GM12878 (cell line): ENCODE measurements at regions not wholly inside any gene's neighbourhood (a gene's known extent, or its start where the extent isn't known, plus 50 kb on each side); places are given as distances from the start of the nearest gene placed in this dataset.

ENCODE experiments used
- ATAC-seq: fragments of 200-7000 bp; cut with Tn5 transposase; 3 replicates; pipeline ENCODE4 v1.9.1; 2020; ENCODE audit warnings: mild to moderate bottlenecking, moderate library complexity
- BruUV-seq: library from RNA; stranded (reverse); fragments of 400-500 nt; replicated peaks from 2 replicates; lab custom pipeline; 2021; lab: Mats Ljungman, UMichigan
- CTCF ChIA-PET: fragments of 300-600 bp; sonication (Branson Sonifier 250); formaldehyde crosslinking; extraction: SDS; loops from one replicate; lab custom pipeline; 2021; ENCODE audit warnings: inconsistent platforms; lab: Yijun Ruan, JAX
- POLR2A ChIA-PET: fragments of 350-600 bp; formaldehyde crosslinking; extraction: SDS; loops from one replicate; lab custom pipeline; 2021; ENCODE audit warnings: inconsistent platforms; lab: Charles Lee
- RAD21 ChIA-PET: fragments of 300-600 bp; sonication (Branson Sonifier 250); formaldehyde crosslinking; loops from one replicate; lab custom pipeline; 2023; ENCODE audit warnings: antibody characterized with exemption; ENCODE audit not compliant: unreplicated experiment; lab: Charles Lee
- SMC1A ChIA-PET: fragments of 300-600 bp; sonication (Branson Sonifier 250); formaldehyde crosslinking; loops from one replicate; lab custom pipeline; 2023; ENCODE audit not compliant: unreplicated experiment, uncharacterized antibody; lab: Charles Lee
- DNase-seq: peaks from one replicate; pipeline ENCODE4 v3.0.0-alpha.2; 2011; ENCODE audit warnings: low read depth, low spot score
- FAIRE-seq: peaks from 3 replicates; lab custom pipeline; 2011; peaks lifted over from hg19 to GRCh38; lab: Jason Lieb, UNC
- H2AFZ ChIP-seq: 2 replicates; pipeline ENCODE4 v1.6.0; 2011; ENCODE audit warnings: low read depth, low read length, control low read depth; ENCODE audit not compliant: control insufficient read depth
- H3K27ac ChIP-seq: 2 replicates; pipeline ENCODE4 v1.5.1; 2011; ENCODE audit warnings: control low read depth; ENCODE audit not compliant: control insufficient read depth, insufficient read depth
- H3K27me3 ChIP-seq, 2 experiments: replicated peaks in 1 of 2; 2 replicates each; pipeline versions ENCODE4 v1.6.0 to v1.6.1; 2011; ENCODE audit warnings: low read length in 1 of 2; ENCODE audit not compliant: control insufficient read depth in 2 of 2, insufficient read depth in 2 of 2
- H3K36me3 ChIP-seq, 2 experiments: 2 replicates each; pipeline ENCODE4 v1.5.1; 2011; ENCODE audit warnings: low read length in 1 of 2; ENCODE audit not compliant: control insufficient read depth in 2 of 2, insufficient read depth in 2 of 2
- H3K4me1 ChIP-seq: 2 replicates; pipeline ENCODE4 v1.6.1; 2011; ENCODE audit warnings: mild to moderate bottlenecking, low read length, moderate library complexity, mixed read lengths; ENCODE audit not compliant: control insufficient read depth, insufficient read depth
- H3K4me2 ChIP-seq: 2 replicates; pipeline ENCODE4 v1.6.0; 2011; ENCODE audit warnings: control low read depth; ENCODE audit not compliant: control insufficient read depth, insufficient read depth
- H3K4me3 ChIP-seq: fragments of 200-600 bp; sonication (generic); 2 replicates; pipeline ENCODE4 v1.5.1; 2016
- H3K79me2 ChIP-seq: 2 replicates; pipeline ENCODE4 v1.6.0; 2011; ENCODE audit warnings: low read length; ENCODE audit not compliant: control insufficient read depth, insufficient read depth
- H3K9ac ChIP-seq: 2 replicates; pipeline ENCODE4 v1.8.0; 2011; ENCODE audit warnings: low read length, control low read depth, mixed read lengths; ENCODE audit not compliant: control insufficient read depth, insufficient read depth
- H3K9me3 ChIP-seq: replicated peaks from 3 replicates; pipeline ENCODE4 v1.5.1; 2011; ENCODE audit warnings: mild to moderate bottlenecking, low read length; ENCODE audit not compliant: control insufficient read depth, insufficient read depth
- H4K20me1 ChIP-seq: 2 replicates; pipeline ENCODE4 v1.6.0; 2011; ENCODE audit not compliant: control insufficient read depth, insufficient read depth
- DPF2 ChIP-seq: fragments of 450-650 bp; IDR thresholded peaks from 2 replicates; pipeline ENCODE4 v1.6.1; 2017; ENCODE audit warnings: mild to moderate bottlenecking
- EP300 ChIP-seq, 2 experiments: fragments of 150-350 bp in 1 of 2; IDR thresholded peaks; 2 replicates each; pipeline ENCODE4 v1.6.1; 2011 to 2012; ENCODE audit warnings: low read depth in 2 of 2, low read length in 2 of 2, borderline replicate concordance in 1 of 2, improper control_type of control experiment in 1 of 2, inconsistent platforms in 1 of 2; ENCODE audit not compliant: control insufficient read depth in 1 of 2
- ESRRA ChIP-seq: IDR thresholded peaks from 2 replicates; pipeline ENCODE4 v1.6.1; 2012; ENCODE audit warnings: mild to moderate bottlenecking, low read length, improper control_type of control experiment
- ETV6 ChIP-seq, 2 experiments: fragments of 450-650 bp in 1 of 2; IDR thresholded peaks in 1 of 2; conservative IDR thresholded peaks in 1 of 2; 2 replicates each; pipeline ENCODE4 v1.6.1; 2014; ENCODE audit warnings: antibody characterized with exemption in 1 of 2, borderline replicate concordance in 1 of 2, low read depth in 1 of 2, mild to moderate bottlenecking in 1 of 2, moderate library complexity in 1 of 2
- HDGF ChIP-seq: fragments of 450-650 bp; IDR thresholded peaks from 2 replicates; pipeline ENCODE4 v1.6.1; 2016; ENCODE audit warnings: antibody characterized with exemption
- IRF3 ChIP-seq: fragments of 450-650 bp; IDR thresholded peaks from 2 replicates; pipeline ENCODE4 v1.6.1; 2014; ENCODE audit warnings: mild to moderate bottlenecking
- MEF2A ChIP-seq: IDR thresholded peaks from 2 replicates; pipeline ENCODE4 v1.6.1; 2011; ENCODE audit warnings: low read depth, mild to moderate bottlenecking, low read length, moderate library complexity; ENCODE audit not compliant: insufficient read depth
- RBBP5 ChIP-seq: fragments of 200-600 bp; sonication (generic); conservative IDR thresholded peaks from 2 replicates; pipeline ENCODE4 v1.6.1; 2016
- SKIL ChIP-seq: fragments of 450-650 bp; IDR thresholded peaks from 2 replicates; pipeline ENCODE4 v1.6.1; 2017; ENCODE audit warnings: mild to moderate bottlenecking, low read depth, inconsistent platforms; ENCODE audit not compliant: poor library complexity, severe bottlenecking
- YBX1 ChIP-seq: fragments of 450-650 bp; IDR thresholded peaks from 2 replicates; pipeline ENCODE4 v1.6.1; 2016; ENCODE audit warnings: antibody characterized with exemption
- ZBTB11 ChIP-seq: fragments of 450-650 bp; formaldehyde crosslinking; IDR thresholded peaks from 2 replicates; pipeline ENCODE4 v1.5.0; 2022; ENCODE audit warnings: mild to moderate bottlenecking, missing genetic modification characterization
- WGBS: methylation state at CpG from one replicate; pipeline ENCODE4 v1.1.6; 2016; ENCODE audit warnings: low lambda C conversion rate; ENCODE audit not compliant: insufficient replicate concordance, insufficient coverage; ENCODE audit errors: missing lambda C conversion rate; 5-methylcytosine and 5-hydroxymethylcytosine counted together
- in situ Hi-C: fragments of 300-500 bp; cut with MboI; formaldehyde crosslinking; loops from 9 replicates; pipeline ENCODE4 v1.14.3; 2018; ENCODE audit warnings: mixed read lengths
- intact Hi-C: fragments of 100-400 bp; cut with micrococcal nuclease; formaldehyde crosslinking; loops from one replicate; pipeline ENCODE4 v1.14.2; 2022; ENCODE audit not compliant: unreplicated experiment

GRCh38 chr20:18981962-18982539 is 168.5 kb downstream of the SCP2D1 start (continued):
- TF ChIP-seq ZBTB11 (CRISPR knock-in tag), result no peak
- no peak for TF ChIP-seq ETV6 (conservative IDR thresholded peaks at IDR 0.05 in 1 of 2, IDR thresholded peaks at IDR 0.05 in 1 of 2; ENCODE audit: borderline replicate concordance in 1 of 2, low read depth in 1 of 2)
- no peak for TF ChIP-seq YBX1

GRCh38 chr20:18983796-18984195 is 170.2 kb downstream of the SCP2D1 start:
- CTCF ChIA-PET, result no interaction called here
- POLR2A ChIA-PET, result no interaction called here
- Histone ChIP-seq H3K4me3 (no peak overlapping the region), H2AFZ (no peak overlapping the region), H3K27ac (no peak overlapping the region), H3K9ac (no peak overlapping the region), H3K4me1 (no peaks in the 10 kb centered on the region), H4K20me1 (no peaks in the 10 kb centered on the region), H3K9me3 (no peaks in the 10 kb centered on the region), H3K4me2 (no peak overlapping the region), H3K27me3 (no peaks in the 10 kb centered on the region), H3K79me2 (no peaks in the 10 kb centered on the region), H3K36me3 (no peaks in the 10 kb centered on the region)
- DNase-seq, result no peak
- ATAC-seq, result no peak
- BruUV-seq, result no TSS peak
- in situ Hi-C loops, result no loop called here
- no peak for FAIRE-seq
- RAD21 ChIA-PET, result interaction anchor here (1.3 kb wide), 1 partner anchor 351 kb away, joined by 4 read pairs; no protein-coding TSS in a partner anchor
- intact Hi-C loops, result no loop called here
- 33% methylated on average over 5 of the region's 5 CpGs for WGBS
- SMC1A ChIA-PET, result interaction anchor here (0.8 to 1.2 kb wide), 3 partner anchors 87 to 679 kb away, joined by 3 to 4 read pairs (median 3); no protein-coding TSS in a partner anchor
- no peak for TF ChIP-seq ESRRA
- TF ChIP-seq HDGF, result no peak
- no peak for TF ChIP-seq IRF3
- TF ChIP-seq MEF2A, result no peak
- TF ChIP-seq YBX1, result no peak
- TF ChIP-seq EP300 (IDR thresholded peaks at IDR 0.05; ENCODE audit: borderline replicate concordance in 1 of 2, control insufficient read depth in 1 of 2, low read depth in 2 of 2, low read length in 2 of 2), result no peak
- TF ChIP-seq DPF2, result no peak
- no peak for TF ChIP-seq SKIL
- TF ChIP-seq RBBP5, result no peak
